ENCODE measurements at regions not wholly inside any gene's neighbourhood (a gene's known extent, or its start where the extent isn't known, plus 50 kb on each side); places are given as distances from the start of the nearest gene placed in this dataset.

DNA sequence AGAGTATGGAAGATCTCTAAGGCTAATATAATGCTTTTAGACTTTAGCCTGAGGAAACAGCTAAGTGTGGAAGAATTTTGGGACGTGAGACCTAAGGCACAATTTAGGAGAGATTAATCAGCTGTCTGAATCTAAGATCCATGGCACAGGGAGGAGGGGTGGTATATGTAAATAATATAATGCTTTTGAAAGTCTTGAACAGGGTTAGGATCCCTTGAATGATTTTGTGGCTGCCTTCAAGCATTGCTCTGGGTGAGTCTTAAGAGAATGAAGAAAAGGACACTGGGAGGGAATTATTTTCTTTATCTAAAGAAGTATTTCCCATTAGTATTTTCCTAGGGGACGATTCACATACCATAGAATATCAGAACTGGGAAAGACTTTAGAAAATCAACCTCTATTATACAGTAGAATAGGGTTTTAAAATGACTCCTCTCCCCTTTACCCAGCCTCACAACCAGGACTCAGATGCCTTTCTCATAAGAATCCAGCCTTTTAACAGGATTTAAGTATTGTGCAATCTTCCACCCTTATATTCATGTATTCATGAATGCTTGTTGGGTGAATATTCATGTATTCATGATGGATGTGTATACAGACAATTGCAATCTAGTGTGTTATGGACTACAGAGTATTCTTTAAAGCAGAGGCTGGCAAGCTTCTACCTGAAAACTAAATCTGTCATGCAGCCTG is 664.2 kb upstream of the CPEB2 start:
- no peaks in the 10 kb centered on the region for H3K27me3 Mint-ChIP-seq (ENCODE audit: low read depth in 2 of 2)
- no peak for DNase-seq
- Histone ChIP-seq H3K9me3 (ENCODE audit: control insufficient read depth, insufficient read depth, low read length) (no peaks in the 10 kb centered on the region), H3K4me1 (ENCODE audit: control insufficient read depth, insufficient read depth, low read length) (no peaks in the 10 kb centered on the region), H3K27ac (ENCODE audit: low read length) (no peak overlapping the region), H3K36me3 (ENCODE audit: control insufficient read depth, insufficient read depth, low read length) (no peaks in the 10 kb centered on the region), H3K4me3 (ENCODE audit: low read length) (no peak overlapping the region), H3K27me3 (ENCODE audit: control insufficient read depth, insufficient read depth, low read length) (no peaks in the 10 kb centered on the region)
- no peak for ATAC-seq
- no peaks in the 10 kb centered on the region for H3K36me3 Mint-ChIP-seq
- no peaks in the 10 kb centered on the region for H3K4me1 Mint-ChIP-seq
- WGBS (ENCODE audit: insufficient coverage), result 82% methylated on average over 1 of the region's 2 CpGs
- intact Hi-C loops (cut with micrococcal nuclease), result no loop called here
- H3K27ac Mint-ChIP-seq, result no peak overlapping the region
- H3K9me3 Mint-ChIP-seq, result peaks cover 0 to 2% of the 10 kb centered on the region in 2 donors
- TF ChIP-seq, protein P1, sequence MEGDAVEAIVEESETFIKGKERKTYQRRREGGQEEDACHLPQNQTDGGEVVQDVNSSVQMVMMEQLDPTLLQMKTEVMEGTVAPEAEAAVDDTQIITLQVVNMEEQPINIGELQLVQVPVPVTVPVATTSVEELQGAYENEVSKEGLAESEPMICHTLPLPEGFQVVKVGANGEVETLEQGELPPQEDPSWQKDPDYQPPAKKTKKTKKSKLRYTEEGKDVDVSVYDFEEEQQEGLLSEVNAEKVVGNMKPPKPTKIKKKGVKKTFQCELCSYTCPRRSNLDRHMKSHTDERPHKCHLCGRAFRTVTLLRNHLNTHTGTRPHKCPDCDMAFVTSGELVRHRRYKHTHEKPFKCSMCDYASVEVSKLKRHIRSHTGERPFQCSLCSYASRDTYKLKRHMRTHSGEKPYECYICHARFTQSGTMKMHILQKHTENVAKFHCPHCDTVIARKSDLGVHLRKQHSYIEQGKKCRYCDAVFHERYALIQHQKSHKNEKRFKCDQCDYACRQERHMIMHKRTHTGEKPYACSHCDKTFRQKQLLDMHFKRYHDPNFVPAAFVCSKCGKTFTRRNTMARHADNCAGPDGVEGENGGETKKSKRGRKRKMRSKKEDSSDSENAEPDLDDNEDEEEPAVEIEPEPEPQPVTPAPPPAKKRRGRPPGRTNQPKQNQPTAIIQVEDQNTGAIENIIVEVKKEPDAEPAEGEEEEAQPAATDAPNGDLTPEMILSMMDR (IDR thresholded peaks at IDR 0.05), result no peak
- no peak overlapping the region for H3K4me3 Mint-ChIP-seq

DNA sequence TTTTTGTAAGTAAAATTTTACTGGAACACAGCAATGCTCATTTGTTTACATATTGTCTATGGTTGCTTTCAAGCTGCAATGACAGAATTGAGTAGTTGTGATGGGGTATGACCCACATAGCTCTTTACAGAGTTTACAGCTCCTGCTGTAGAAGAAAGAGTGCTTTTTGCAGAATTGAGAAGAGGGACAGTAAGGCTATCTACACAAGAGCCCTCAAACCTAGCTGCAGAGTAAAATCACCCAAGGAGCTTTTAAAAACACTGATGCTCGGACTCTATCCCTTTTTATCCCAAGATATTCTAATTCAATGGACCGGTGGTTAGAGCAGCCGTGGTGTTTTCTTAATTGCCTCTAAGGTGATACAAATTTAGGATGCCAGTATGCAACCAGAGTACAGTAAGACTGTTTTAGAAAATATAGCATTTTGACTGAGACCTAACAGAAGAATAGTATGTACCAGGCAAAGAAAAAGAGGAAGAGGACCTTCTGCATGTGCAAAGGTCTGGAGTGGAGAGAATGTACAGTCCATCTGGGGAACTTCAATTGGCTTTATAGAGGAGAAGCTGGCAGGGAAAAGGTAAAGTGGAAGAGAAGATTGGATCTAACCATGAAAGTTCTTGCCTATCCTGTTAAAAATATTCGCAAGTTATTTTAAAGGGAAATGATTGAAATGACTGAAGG is 663.6 kb upstream of the CPEB2 start:
- ATAC-seq (no peak), DNase-seq (no peak)
- WGBS (ENCODE audit: insufficient coverage), result 70% methylated on average over 4 of the region's 4 CpGs
- Mint-ChIP-seq H3K4me3 (no peak overlapping the region), H3K27me3 (ENCODE audit: low read depth in 2 of 2) (no peaks in the 10 kb centered on the region), H3K9me3 (peaks cover 0 to 2% of the 10 kb centered on the region in 2 donors), H3K36me3 (no peaks in the 10 kb centered on the region), H3K27ac (no peak overlapping the region), H3K4me1 (no peaks in the 10 kb centered on the region)
- Histone ChIP-seq H3K27me3 (ENCODE audit: control insufficient read depth, insufficient read depth, low read length) (no peaks in the 10 kb centered on the region), H3K4me1 (ENCODE audit: control insufficient read depth, insufficient read depth, low read length) (no peaks in the 10 kb centered on the region), H3K9me3 (ENCODE audit: control insufficient read depth, insufficient read depth, low read length) (no peaks in the 10 kb centered on the region), H3K36me3 (ENCODE audit: control insufficient read depth, insufficient read depth, low read length) (no peaks in the 10 kb centered on the region), H3K4me3 (ENCODE audit: low read length) (no peak overlapping the region), H3K27ac (ENCODE audit: low read length) (no peak overlapping the region)
- TF ChIP-seq, protein P1 (IDR thresholded peaks at IDR 0.05), result no peak
- intact Hi-C loops (cut with micrococcal nuclease), result no loop called here

DNA sequence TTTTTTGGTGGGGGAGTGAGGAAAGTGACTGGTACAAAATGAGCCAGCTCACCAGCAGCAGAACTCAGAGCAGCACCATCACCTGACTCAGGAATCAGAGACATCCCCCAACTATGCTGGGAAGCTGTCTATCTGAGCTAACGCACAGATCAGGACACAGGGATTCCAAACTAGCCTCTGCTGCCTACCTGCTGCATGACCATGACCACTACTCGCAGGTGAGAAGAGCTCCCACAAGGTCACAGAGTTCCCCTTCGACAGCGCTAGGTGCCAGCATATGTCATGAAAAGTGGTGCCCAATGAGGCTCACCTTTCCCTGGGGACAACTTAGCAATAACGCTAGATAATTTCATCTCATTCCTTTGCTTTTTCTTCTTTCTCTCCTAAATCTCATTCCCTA is 662.6 kb upstream of the CPEB2 start:
- Histone ChIP-seq H3K4me3 (ENCODE audit: low read length) (no peak overlapping the region), H3K9me3 (ENCODE audit: control insufficient read depth, insufficient read depth, low read length) (no peaks in the 10 kb centered on the region), H3K27me3 (ENCODE audit: control insufficient read depth, insufficient read depth, low read length) (no peaks in the 10 kb centered on the region), H3K36me3 (ENCODE audit: control insufficient read depth, insufficient read depth, low read length) (no peaks in the 10 kb centered on the region), H3K4me1 (ENCODE audit: control insufficient read depth, insufficient read depth, low read length) (no peaks in the 10 kb centered on the region), H3K27ac (ENCODE audit: low read length) (no peak overlapping the region)
- no peak for ATAC-seq
- Mint-ChIP-seq H3K36me3 (no peaks in the 10 kb centered on the region), H3K27ac (no peak overlapping the region), H3K4me3 (no peak overlapping the region), H3K4me1 (no peaks in the 10 kb centered on the region), H3K9me3 (peaks cover 2% of the 10 kb centered on the region in 2 donors), H3K27me3 (ENCODE audit: low read depth in 2 of 2) (no peaks in the 10 kb centered on the region)
- intact Hi-C loops (cut with micrococcal nuclease), result no loop called here
- 96% methylated on average over 5 of the region's 5 CpGs for WGBS (ENCODE audit: insufficient coverage)
- TF ChIP-seq, protein P1 (IDR thresholded peaks at IDR 0.05), result no peak
- no peak for DNase-seq

All from natural killer cell (primary cell).